HG03521 (cell line): ENCODE measurements at regions not wholly inside any gene's neighbourhood (a gene's known extent, or its start where the extent isn't known, plus 50 kb on each side); places are given as distances from the start of the nearest gene placed in this dataset.
"Not testable (repeated sequence)": the region's sequence is repeated elsewhere in the genome, so short reads cannot be mapped to it uniquely, and the experiment has no call there.

Experiments
- ATAC-seq: cut with Tn5 transposase; IDR thresholded peaks from one replicate; pipeline ENCODE4 v1.9.1; 2021; ENCODE audit warnings: mild to moderate bottlenecking, moderate library complexity; ENCODE audit not compliant: unreplicated experiment

GRCh38 chr16:76800196-76800595, 390.8 kb upstream of the MON1B start:
- no peak for ATAC-seq

GRCh38 chr16:76801357-76801756, 389.6 kb upstream of the MON1B start:
- ATAC-seq: no peak

GRCh38 chr16:76816475-76816874, 374.5 kb upstream of the MON1B start:
- no peak for ATAC-seq

GRCh38 chr16:76818606-76819181, 372.3 kb upstream of the MON1B start:
- no peak for ATAC-seq

- ATAC-seq: no peak
These were observed 371.6 kb upstream of the MON1B start for GRCh38 chr16:76819226-76819916.

GRCh38 chr16:76824221-76824620, 366.8 kb upstream of the MON1B start:
- ATAC-seq: no peak

GRCh38 chr16:76824791-76825190, 366.2 kb upstream of the MON1B start:
- ATAC-seq: no peak

GRCh38 chr16:76835339-76835738, 355.7 kb upstream of the MON1B start:
- ATAC-seq: no peak

GRCh38 chr16:76835779-76836300, 355.1 kb upstream of the MON1B start:
- ATAC-seq: no peak

- ATAC-seq: no peak
These were observed 353.1 kb upstream of the MON1B start for GRCh38 chr16:76837872-76838271.

GRCh38 chr16:76854234-76854633, 336.8 kb upstream of the MON1B start:
- no peak for ATAC-seq

- no peak for ATAC-seq
These were observed 334.9 kb upstream of the MON1B start for GRCh38 chr16:76856112-76856511.

- no peak for ATAC-seq
These were observed 333.6 kb upstream of the MON1B start for GRCh38 chr16:76857402-76857801.

GRCh38 chr16:76862901-76863300, 328.1 kb upstream of the MON1B start:
- ATAC-seq: no peak

GRCh38 chr16:76866994-76867393, 324.0 kb upstream of the MON1B start:
- ATAC-seq: no peak

GRCh38 chr16:76875898-76876297, 315.1 kb upstream of the MON1B start:
- ATAC-seq: no peak

GRCh38 chr16:76879420-76879819, 311.6 kb upstream of the MON1B start:
- no peak for ATAC-seq

GRCh38 chr16:76880523-76880922, 310.5 kb upstream of the MON1B start:
- not testable (repeated sequence) for ATAC-seq

- no peak for ATAC-seq
These were observed 308.9 kb upstream of the MON1B start for GRCh38 chr16:76882105-76882504.

- ATAC-seq: no peak
These were observed 307.9 kb upstream of the MON1B start for GRCh38 chr16:76883076-76883475.

GRCh38 chr16:76885776-76886537, 305.0 kb upstream of the MON1B start:
- no peak for ATAC-seq

- ATAC-seq: no peak
These were observed 293.2 kb upstream of the MON1B start for GRCh38 chr16:76897816-76898215.
